Neuron (in vitro differentiated cells): ENCODE measurements at regions not wholly inside any gene's neighbourhood (a gene's known extent, or its start where the extent isn't known, plus 50 kb on each side); places are given as distances from the start of the nearest gene placed in this dataset.

Source experiments
- H2AFZ ChIP-seq: one replicate; pipeline ENCODE4 v1.6.1; 2013; ENCODE audit warnings: low read depth, mild to moderate bottlenecking, inconsistent platforms, low read length, moderate library complexity
- H3K27me3 ChIP-seq: one replicate; pipeline ENCODE4 v1.6.1; 2013; ENCODE audit warnings: low read length; ENCODE audit not compliant: insufficient read depth
- H3K36me3 ChIP-seq: one replicate; pipeline ENCODE4 v1.6.1; 2013; ENCODE audit warnings: low read length; ENCODE audit not compliant: insufficient read depth
- H3K4me1 ChIP-seq: one replicate; pipeline ENCODE4 v1.6.1; 2013; ENCODE audit warnings: low read length; ENCODE audit not compliant: insufficient read depth
- H3K4me3 ChIP-seq: 2 replicates; pipeline ENCODE4 v1.5.1; 2013; ENCODE audit warnings: mild to moderate bottlenecking, low read length, moderate library complexity
- H3K9me3 ChIP-seq: one replicate; pipeline ENCODE4 v1.6.1; 2013; ENCODE audit warnings: low read length

DNA sequence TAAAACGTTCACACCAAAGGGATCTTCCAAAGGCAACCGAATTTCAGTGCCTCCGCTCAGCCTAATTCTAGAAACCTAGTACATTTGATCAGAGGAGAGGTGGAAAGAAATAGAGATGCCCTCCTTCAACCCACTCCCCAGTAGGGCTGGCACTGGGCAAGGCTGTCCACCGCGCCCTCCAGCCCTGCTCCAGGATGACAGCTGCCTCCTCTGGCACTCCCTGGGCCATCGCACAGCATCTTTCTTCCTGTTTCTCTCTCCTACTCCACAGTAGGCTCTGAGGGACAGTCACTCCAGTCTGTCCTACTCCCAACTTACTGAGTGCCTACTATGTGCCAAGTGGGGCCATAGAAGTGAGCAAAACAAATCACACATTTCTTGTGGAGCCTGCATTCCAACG, 226.2 kb downstream of the SKIDA1 start:
- Histone ChIP-seq H2AFZ (no peak overlapping the region), H3K27me3 (no peaks in the 10 kb centered on the region), H3K4me1 (peaks cover 11% of the 10 kb centered on the region), H3K36me3 (no peaks in the 10 kb centered on the region), H3K4me3 (no peak overlapping the region), H3K9me3 (no peaks in the 10 kb centered on the region)

DNA sequence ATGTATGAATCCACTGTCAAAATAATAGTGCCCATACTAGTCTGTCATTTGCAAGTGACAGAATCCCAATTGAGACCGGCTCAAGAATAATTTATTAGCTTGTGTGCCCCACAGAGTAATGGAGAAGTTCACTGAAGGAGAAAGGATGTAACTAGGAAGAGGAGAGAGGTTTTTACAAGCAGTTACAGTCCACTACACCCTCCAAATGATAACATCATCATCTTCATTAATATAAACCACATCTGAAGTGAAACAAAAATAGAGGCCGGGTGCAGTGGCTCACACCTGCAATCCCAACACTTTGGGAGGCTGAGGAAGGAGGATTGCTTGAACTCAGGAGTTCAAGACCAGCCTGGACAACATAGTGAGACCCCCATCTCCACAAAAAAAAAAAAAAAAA, 226.8 kb downstream of the SKIDA1 start:
- Histone ChIP-seq H3K4me1 (peaks cover 17% of the 10 kb centered on the region), H3K4me3 (no peak overlapping the region), H2AFZ (no peak overlapping the region), H3K27me3 (no peaks in the 10 kb centered on the region), H3K9me3 (no peaks in the 10 kb centered on the region), H3K36me3 (no peaks in the 10 kb centered on the region)

DNA sequence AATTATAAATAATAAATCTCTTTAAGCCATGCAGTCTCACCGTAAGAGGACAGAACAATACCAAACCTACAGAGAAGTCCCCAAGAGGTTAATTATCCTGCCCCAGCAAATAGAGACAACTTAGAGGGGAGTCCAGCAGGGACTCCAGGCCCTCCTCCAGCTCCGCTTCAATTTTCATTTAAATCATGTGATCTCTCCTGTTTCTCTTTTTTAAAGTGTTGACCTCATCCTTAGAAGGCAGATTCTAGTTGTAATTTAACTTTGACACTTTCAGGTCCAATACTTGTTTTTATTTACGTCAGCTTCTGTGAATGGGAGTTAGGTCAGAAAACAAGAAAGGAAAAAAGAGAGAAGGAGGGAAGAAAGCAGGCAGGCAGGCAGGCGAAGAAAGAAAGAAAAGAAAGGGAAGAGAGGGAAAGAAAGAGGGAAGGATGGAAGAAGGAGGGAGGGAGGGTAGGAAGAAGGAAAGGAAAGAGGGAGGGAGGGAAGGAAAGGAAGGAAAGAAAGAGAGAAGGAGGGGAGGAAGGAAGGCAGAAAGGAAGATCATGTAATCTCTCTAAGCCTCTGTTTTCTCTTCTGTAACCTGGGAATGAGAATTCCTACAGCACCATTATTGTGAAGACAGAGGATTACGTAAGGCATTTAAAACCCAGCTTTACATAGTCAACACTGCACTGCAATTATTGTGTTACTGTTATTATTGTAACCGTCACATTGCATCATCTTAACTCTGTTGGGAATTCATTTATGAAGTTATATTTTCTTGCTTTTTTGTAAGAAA, 227.7 kb downstream of the SKIDA1 start:
- Histone ChIP-seq H3K9me3 (no peaks in the 10 kb centered on the region), H3K36me3 (no peaks in the 10 kb centered on the region), H3K4me3 (no peak overlapping the region), H3K27me3 (no peaks in the 10 kb centered on the region), H2AFZ (no peak overlapping the region), H3K4me1 (peaks cover 25% of the 10 kb centered on the region)

DNA sequence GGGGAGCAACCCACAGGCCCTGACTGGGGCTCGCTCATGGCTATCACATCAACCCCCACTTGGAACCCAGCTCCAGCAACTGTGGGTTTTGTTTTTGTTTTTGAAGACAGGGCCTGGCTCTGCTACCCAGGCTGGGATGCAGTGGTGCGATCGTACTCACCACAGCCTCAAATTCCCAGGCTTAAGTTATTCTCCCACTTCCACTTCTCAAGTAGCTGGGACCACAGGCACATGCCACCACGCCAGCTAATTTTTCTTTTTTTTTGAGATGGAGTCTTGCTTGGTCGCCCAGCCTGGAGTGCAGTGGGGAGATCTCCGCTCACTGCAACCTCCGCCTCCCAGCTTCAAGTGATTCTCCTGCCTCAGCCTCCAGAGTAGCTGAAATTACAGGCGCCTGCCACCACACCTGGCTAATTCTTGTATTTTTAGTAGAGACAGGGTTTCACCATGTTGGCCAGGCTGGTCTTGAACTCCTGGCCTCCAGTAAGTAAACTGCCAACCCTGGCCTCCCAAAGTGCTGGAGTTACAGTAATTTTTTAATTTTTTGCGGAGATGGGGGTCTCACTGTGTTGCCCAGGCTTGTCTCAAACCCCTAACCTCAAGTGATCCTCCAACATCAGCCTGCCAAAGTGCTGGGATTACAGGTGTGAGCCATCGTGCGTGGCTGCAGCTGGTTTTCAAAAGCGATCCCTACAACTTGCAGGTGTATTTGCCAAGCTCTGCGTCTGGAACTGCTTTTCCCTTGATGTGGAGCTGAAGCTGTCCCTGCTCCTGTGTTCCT, 228.7 kb downstream of the SKIDA1 start:
- H3K36me3 ChIP-seq: no peaks in the 10 kb centered on the region
- H3K27me3 ChIP-seq: no peaks in the 10 kb centered on the region

DNA sequence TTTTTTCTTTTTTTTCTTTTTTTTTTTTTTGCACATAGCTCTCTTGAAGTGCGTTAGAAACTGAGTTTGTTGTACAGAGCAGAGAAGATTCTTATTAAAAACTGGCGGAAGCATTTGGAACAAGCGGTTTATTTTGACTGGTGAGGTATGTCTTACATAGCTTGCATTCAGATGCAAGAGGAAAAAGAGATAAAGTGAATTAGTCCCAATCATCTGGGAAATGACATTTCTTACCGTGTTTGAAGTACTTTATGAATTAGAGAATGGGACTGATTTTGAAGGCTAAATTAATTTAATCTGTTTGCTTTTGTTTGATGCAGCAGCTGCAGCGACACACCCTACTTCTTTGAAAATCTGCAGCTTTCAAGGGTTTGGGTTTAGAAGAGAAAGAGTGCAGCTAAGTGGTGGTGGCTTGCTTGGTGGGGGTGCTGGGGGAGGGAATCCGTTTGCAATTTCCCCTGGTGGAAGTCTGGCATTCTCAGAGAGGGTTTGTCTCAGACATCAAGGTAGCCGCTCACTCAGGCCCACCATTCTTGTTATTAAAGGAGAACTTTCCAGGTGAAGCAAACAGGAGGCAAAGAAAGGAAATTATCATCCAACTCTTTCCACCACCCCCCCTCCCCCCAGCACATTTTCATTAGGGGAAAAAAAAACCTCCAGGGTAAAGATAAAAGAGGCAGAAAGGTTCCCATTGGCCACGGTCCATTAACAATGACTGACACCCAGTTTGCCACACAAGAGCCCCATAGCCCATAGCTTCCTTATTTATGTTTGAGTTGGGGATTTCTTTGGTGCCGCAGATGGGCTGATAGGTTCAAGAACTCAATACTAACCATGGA, 231.7 kb downstream of the SKIDA1 start:
- H3K9me3 ChIP-seq: no peaks in the 10 kb centered on the region
- no peaks in the 10 kb centered on the region for H3K27me3 ChIP-seq
- peak overlapping the region; percentile 74 for H2AFZ ChIP-seq
- H3K4me3 ChIP-seq: peak overlapping the region; percentile 52
- H3K4me1 ChIP-seq: peaks cover 35% of the 10 kb centered on the region
- H3K36me3 ChIP-seq: no peaks in the 10 kb centered on the region

More for the DNA sequence above, 228.7 kb downstream of the SKIDA1 start:
- Histone ChIP-seq H2AFZ (no peak overlapping the region), H3K4me1 (peaks cover 35% of the 10 kb centered on the region), H3K9me3 (no peaks in the 10 kb centered on the region), H3K4me3 (no peak overlapping the region)

DNA sequence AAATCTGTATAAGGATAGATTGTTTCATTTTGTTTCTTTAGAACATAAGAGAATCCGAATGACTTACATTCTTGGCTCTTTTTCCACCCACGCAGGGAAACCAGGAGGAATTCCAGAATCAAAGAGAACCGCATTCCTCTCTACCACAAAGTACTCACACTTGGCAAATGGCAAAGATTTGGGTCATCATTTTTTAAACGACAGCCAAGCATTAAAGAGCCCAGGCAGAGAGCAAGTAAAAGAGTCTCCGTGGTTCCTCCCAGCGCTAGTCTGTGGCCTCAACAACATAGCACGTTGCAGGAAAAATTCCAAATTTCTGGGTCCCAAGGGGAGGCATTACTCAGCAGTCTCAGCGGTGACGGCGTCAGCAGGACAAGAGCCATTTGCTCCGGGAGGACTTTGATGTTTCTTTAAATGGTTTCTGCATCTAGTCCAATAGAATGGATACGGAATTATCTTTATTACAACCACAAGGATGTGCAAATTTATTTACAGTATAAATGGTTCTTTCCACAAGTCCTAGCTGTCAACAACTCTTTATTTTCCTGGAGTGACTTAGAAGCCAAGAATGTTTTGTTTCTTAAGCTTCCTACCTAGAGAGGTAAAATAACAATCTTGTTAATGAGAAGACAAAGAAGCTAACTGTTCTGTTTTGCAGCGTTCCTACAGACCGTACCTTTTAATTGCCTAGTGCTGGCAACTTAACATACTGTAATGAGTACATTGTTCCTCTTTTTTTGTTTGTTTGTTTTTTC, 232.5 kb downstream of the SKIDA1 start:
- Histone ChIP-seq H3K4me1 (peaks cover 34% of the 10 kb centered on the region), H3K4me3 (peak overlapping the region; percentile 52), H3K27me3 (no peaks in the 10 kb centered on the region), H2AFZ (peak overlapping the region; percentile 74), H3K9me3 (no peaks in the 10 kb centered on the region), H3K36me3 (no peaks in the 10 kb centered on the region)

DNA sequence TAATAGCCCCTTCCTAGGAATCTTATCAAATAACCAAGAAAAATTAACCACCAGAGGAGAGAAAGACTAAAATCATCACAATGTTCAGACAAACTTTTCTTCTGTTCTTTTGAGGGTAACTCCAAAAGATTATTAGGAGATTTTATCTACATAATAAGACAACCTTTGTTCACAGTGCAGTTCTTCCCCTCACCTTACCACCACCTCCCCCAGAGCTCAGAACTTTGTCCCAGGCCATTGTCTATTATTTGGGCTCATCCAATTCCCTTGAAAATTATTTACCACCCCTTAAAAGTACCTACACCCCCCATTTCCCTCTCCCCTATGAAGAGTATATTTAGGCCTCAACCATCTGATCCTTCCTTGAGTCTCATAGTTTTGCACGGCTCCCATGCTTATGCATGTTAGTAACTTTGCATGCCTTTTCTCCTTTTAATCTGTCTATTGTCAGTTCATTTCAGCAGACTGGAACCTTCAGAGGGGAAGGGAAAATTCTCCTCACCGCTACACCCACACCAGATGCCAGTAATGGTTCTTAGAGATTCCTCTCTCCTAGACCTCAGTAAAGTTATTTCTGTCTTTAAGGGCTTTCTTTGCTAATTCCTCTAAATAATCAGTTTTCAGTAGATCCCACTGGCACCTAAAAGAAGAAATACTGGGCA, 234.9 kb downstream of the SKIDA1 start:
- Histone ChIP-seq H3K9me3 (peaks cover 5% of the 10 kb centered on the region), H3K4me1 (peaks cover 29% of the 10 kb centered on the region), H3K27me3 (no peaks in the 10 kb centered on the region), H3K4me3 (no peak overlapping the region), H2AFZ (no peak overlapping the region), H3K36me3 (no peaks in the 10 kb centered on the region)

DNA sequence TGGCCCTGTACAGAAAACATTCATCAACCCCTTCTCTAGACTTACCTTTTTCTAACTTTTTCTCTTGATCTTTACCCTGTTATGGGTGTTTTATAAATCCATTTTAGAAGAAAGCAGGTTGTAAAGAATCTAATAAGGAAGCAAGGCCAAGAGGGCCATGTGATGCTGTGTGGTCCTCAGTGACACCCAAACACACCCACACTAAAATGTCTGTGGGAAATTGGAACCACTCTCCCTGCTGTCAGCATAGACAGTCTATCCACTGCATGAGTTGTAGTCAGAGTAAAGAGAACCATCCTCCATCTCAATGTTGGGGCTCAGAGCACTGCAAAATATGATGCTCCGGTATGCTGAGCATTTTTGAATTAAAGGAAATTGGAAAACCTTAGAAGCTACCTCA, 235.5 kb downstream of the SKIDA1 start:
- Histone ChIP-seq H3K4me1 (peaks cover 29% of the 10 kb centered on the region), H3K27me3 (no peaks in the 10 kb centered on the region), H3K36me3 (no peaks in the 10 kb centered on the region), H2AFZ (no peak overlapping the region), H3K9me3 (peaks cover 5% of the 10 kb centered on the region), H3K4me3 (no peak overlapping the region)

DNA sequence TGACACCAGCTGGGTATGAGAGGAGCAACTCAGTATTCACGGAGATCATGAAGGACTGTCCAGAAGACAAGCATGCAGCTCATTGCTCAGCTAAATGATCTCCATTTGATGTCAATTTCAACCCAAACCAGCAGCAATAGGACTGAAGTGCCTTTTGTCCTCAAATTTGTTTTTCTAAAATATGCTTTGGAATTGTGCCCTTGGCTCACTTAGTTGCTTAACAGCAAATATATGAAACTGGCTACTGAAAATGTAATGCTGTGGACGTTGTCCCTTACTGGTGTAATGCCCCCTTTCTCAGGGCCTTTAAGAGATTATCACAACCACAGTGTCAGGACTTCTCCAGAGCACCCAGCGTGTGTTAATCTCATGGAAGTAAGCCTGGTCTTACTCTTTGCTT, 236.2 kb downstream of the SKIDA1 start:
- H3K27me3 ChIP-seq: no peaks in the 10 kb centered on the region
- H3K4me1 ChIP-seq: peaks cover 31% of the 10 kb centered on the region
- H2AFZ ChIP-seq: no peak overlapping the region
- H3K36me3 ChIP-seq: no peaks in the 10 kb centered on the region
- H3K9me3 ChIP-seq: peaks cover 5% of the 10 kb centered on the region
- no peak overlapping the region for H3K4me3 ChIP-seq

DNA sequence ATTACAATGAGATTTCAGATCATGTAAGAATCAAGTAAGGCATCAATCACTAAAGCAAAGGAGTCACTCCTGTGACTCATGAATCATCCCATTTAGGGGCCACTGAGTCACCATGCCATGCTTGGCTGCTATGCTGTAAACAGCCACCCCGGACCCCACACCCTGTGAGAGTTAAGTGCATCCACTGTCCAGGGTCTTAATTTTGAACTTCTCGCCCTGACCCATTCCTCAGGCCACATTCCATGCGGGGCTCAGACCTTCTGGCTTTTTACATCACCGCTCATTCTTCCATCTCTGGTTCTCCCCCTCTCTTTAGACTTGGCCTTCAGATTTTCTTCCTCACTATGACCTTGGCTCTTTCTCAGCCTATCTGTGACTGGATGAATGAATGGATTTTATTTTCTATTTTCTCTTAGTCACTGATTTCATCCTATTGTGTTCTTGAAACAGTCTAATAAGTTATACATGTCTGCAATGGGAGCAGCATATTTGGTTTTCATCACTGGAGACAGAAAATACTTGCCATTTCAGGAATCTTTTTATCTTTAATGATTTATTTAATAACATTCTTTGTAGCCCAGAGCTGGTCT, 239.6 kb downstream of the SKIDA1 start:
- peaks cover 21% of the 10 kb centered on the region for H3K4me1 ChIP-seq
- no peak overlapping the region for H3K4me3 ChIP-seq
- no peak overlapping the region for H2AFZ ChIP-seq
- no peaks in the 10 kb centered on the region for H3K27me3 ChIP-seq
- H3K36me3 ChIP-seq: no peaks in the 10 kb centered on the region
- peaks cover 5% of the 10 kb centered on the region for H3K9me3 ChIP-seq

DNA sequence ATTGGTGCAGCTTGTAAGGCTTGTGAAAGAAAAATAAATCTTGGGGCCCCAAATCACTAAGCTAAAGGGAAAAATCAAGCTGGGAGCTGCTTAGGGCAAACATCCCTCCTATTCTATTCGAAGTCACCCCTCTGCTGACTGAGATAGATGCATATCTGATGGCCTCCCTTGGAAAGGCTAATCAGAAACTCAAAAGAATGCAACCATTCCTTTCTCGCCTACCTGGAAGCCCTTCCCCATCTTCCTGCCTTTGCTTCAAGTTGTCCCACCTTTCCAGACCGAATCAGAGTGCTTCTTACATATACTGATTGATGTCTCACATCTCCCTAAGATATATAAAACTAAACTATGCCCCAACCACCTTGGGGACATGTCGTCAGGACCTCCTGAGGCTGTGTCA, 240.3 kb downstream of the SKIDA1 start:
- no peaks in the 10 kb centered on the region for H3K36me3 ChIP-seq
- no peak overlapping the region for H2AFZ ChIP-seq
- H3K27me3 ChIP-seq: no peaks in the 10 kb centered on the region
- peaks cover 5% of the 10 kb centered on the region for H3K9me3 ChIP-seq
- H3K4me1 ChIP-seq: peaks cover 21% of the 10 kb centered on the region
- H3K4me3 ChIP-seq: no peak overlapping the region

DNA sequence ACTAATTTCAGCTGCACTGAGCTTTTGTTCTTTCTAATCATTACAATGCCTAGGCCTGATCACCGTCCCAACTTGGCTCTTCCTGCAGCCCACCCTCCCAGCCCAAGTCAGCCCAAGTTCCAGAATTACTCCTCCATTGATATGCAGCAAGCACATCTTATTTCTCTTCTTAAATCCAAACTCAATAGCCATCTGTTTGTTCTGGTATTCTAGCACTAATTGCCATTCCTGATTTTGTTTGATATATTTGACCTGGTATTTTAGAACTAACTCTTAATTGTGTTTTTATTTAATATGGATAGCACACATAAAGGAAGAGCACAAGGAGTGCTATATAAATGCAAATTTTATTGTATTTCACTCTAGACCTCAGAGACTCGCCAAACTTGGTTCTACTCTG, 241.2 kb downstream of the SKIDA1 start:
- Histone ChIP-seq H2AFZ (no peak overlapping the region), H3K4me1 (peaks cover 21% of the 10 kb centered on the region), H3K4me3 (no peak overlapping the region), H3K36me3 (no peaks in the 10 kb centered on the region), H3K27me3 (no peaks in the 10 kb centered on the region), H3K9me3 (peaks cover 5% of the 10 kb centered on the region)
